GM12891 (cell line): ENCODE measurements at regions not wholly inside any gene's neighbourhood (a gene's known extent, or its start where the extent isn't known, plus 50 kb on each side); places are given as distances from the start of the nearest gene placed in this dataset.

Experiments used
- POLR2A ChIP-seq: IDR thresholded peaks from 2 replicates; pipeline ENCODE4 v1.6.1; 2011; ENCODE audit warnings: low read depth, low read length, control low read depth
- POLR2AphosphoS5 ChIP-seq: IDR thresholded peaks from 2 replicates; pipeline ENCODE4 v1.6.1; 2011; ENCODE audit warnings: low read depth, low read length, control low read depth
- SPI1 ChIP-seq: IDR thresholded peaks from 2 replicates; pipeline ENCODE4 v1.6.1; 2011; ENCODE audit warnings: low read depth, low read length, control low read depth
- TAF1 ChIP-seq: IDR thresholded peaks from 2 replicates; pipeline ENCODE4 v1.6.1; 2011; ENCODE audit warnings: low read depth, low read length, control low read depth

GRCh38 chr11:103673773-103674172 is 362.7 kb upstream of the DDI1 start:
- no peak for TF ChIP-seq POLR2AphosphoS5
- no peak for TF ChIP-seq TAF1
- no peak for TF ChIP-seq POLR2A
- no peak for TF ChIP-seq SPI1
